Spleen (tissue), 7 donors: ENCODE measurements at regions not wholly inside any gene's neighbourhood (a gene's known extent, or its start where the extent isn't known, plus 50 kb on each side); places are given as distances from the start of the nearest gene placed in this dataset.

Experiments
- CTCF ChIP-seq, 11 experiments: fragments of 200-600 bp in 7 of 11; fragments of 450-650 bp in 4 of 11; sonication (generic) in 4 of 11; IDR thresholded peaks in 8 of 11; conservative IDR thresholded peaks in 3 of 11; 1 replicate in 7 of 11; 2 replicates in 4 of 11; pipeline versions ENCODE4 v1.4.0 to v1.8.0; 2016 to 2021; ENCODE audit warnings: antibody characterized with exemption in 11 of 11, inconsistent platforms in 4 of 11, mild to moderate bottlenecking in 1 of 11
- POLR2AphosphoS5 ChIP-seq, 3 donors: sonication (generic); formaldehyde crosslinking; IDR thresholded peaks; one replicate each; pipeline ENCODE4 v1.5.1; 2017; ENCODE audit warnings: antibody characterized with exemption in 3 of 3
- donor health status: DM: no; HTN: no; CAD: no; lungs with moderate emphysema.
- donor health status: DM: no; HTN: no; CAD: no.
- donor health status: DM: no; HTN: no; CAD: no.

GRCh38 chr6:150800674-150801314, 64.7 kb upstream of the MTHFD1L start:
- TF ChIP-seq CTCF (IDR thresholded peaks at IDR 0.05 in 8 of 11, conservative IDR thresholded peaks at IDR 0.05 in 3 of 11): no peak
- TF ChIP-seq POLR2AphosphoS5 (IDR thresholded peaks at IDR 0.05): no peak
